ENCODE measurements at regions not wholly inside any gene's neighbourhood (a gene's known extent, or its start where the extent isn't known, plus 50 kb on each side); places are given as distances from the start of the nearest gene placed in this dataset.
"Not testable (repeated sequence)": the region's sequence is repeated elsewhere in the genome, so short reads cannot be mapped to it uniquely, and the experiment has no call there.

- DNase-seq (ENCODE audit: low read depth), result no peak
These were observed 1487.7 kb upstream of the SLC10A2 start for GRCh38 chr13:104553896-104554295.

DNA sequence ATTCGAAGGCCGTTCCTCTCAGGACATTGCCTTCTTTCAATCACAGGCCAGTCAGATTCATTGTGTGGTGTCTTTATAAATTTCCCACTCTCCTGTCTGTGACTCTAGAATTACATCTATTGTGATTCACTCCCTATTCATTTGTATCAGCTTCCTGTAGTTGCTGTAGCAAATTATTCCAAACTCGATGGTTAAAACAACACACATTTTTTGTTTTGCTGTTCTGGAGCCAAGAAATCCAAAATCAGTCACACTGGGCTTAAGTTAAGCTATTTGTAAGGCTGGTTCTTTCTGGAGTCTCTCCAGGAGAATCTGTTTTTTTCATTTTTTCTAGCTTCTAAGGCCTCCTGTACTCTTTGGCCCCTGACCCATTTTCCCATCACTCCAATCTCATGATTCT, 1487.0 kb upstream of the SLC10A2 start:
- DNase-seq (ENCODE audit: low read depth), result no peak

- DNase-seq (ENCODE audit: low read depth), result no peak
These were observed 1468.6 kb upstream of the SLC10A2 start for GRCh38 chr13:104534847-104535246.

DNA sequence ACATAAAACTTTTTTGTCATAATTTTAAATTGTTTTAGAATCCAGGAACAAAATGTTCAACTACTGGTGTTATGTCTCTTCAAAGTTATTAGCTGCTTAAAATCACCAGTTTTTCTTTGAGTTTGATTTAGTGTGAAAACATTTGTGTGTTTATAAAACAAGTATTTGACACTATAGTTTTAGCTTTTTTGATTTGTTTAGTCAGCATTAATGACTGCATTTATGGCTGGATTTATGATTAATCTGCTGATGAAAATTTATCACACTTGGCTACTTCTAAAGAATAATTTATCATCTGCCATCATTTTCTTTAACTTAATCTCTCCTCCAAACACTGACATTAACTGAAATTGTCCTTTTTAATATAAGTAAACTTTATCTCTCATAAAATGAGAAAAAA, 1465.9 kb upstream of the SLC10A2 start:
- DNase-seq (ENCODE audit: low read depth), result no peak

DNA sequence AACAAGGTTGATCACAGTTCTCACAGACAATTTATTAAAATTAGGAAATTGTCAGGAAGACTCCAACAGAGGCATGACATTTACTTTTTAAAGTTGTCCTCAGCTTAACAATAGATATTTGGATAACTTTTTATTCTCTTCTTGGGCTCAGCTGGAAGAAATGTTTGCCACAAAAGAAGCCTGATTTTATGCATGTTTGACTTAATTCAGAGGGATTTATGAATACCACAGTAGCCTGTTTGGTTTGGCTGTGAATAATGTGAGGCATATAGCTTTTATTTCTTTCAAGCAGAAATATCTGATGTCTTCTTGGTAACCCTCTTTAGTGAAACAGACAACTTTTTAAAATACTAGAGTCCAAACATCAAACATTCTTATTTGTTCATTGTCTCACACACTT, 1464.5 kb upstream of the SLC10A2 start:
- DNase-seq (ENCODE audit: low read depth), result no peak

DNA sequence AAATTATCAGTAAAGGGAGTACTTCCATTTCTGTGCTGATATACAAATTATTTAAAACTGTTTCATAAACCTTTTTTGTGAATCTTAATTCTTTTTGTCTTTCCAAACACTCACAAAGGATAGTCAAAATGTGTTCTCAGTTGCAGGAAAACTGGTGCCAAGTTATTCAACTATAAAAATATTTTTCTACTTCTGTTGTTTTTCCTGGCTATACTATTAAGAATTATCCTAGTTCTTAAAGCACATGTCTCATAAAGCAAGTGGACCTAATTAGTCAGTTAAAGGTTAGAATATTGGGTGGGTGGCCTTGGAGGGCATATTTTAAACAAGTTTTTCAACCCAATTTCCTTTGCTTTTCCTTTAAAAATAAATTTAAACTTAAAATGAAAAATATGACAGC, 1460.3 kb upstream of the SLC10A2 start:
- no peak for DNase-seq (ENCODE audit: low read depth)

- DNase-seq (ENCODE audit: low read depth), result no peak
These were observed 1459.2 kb upstream of the SLC10A2 start for GRCh38 chr13:104525467-104525866.

GRCh38 chr13:104522235-104523072, 1456.2 kb upstream of the SLC10A2 start:
- DNase-seq (ENCODE audit: low read depth), result no peak

DNA sequence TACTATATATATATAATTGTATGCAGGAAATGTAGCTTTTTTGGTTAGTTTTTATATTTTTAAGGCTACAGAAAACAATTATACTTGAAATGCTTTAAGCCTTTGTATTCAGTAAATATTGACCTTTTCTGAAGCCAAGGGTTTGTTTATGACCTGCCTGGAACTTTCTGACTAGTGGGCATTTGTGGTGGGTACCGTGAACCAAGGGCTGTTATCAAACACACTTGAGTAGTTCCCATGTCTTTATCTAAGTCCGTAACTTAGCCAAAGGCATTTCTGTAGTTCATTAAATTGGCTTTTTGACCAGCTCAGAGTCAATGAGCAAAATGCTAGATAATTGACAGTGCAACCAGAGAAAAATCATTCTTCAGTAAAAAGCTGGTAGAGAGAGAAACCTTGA, 1444.2 kb upstream of the SLC10A2 start:
- DNase-seq (ENCODE audit: low read depth), result no peak

DNA sequence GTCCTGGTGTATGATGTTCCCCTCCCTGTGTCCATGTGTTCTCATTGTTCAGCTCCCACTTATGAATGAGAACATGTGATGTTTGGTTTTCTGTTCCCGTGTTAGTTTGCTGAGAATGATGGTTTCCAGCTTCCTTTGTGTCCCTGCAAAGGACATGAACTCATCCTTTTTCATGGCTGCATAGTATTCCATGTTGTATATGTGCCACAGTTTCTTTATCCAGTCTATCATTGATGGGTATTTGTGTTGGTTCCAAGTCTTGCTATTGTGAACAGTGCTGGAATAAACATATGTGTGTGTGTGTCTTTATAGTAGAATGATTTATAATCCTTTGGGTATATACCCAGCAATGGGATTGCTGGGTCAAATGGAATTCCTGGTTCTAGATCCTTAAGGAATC, 1427.3 kb upstream of the SLC10A2 start:
- DNase-seq (ENCODE audit: low read depth), result not testable (repeated sequence)

DNA sequence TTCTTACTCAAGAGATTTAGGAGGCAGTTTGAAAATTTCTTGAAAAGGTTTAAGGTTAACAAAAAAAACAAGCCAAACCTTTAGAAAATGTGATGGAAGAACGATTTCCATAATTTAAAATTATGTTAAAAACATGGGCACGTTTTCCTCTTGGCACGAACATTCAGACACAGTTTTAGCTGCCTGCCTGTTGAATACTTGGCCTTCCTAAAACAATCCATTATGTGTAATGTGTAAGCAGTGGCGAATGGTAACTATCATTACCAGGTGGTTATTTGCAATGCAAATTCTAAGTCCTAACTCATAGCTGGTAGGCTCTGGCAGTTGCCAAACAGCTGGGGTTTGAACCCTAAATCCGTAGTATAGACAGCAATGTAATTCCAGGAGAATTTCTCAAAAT, 1425.7 kb upstream of the SLC10A2 start:
- DNase-seq (ENCODE audit: low read depth), result no peak

- DNase-seq (ENCODE audit: low read depth), result no peak
These were observed 1420.8 kb upstream of the SLC10A2 start for GRCh38 chr13:104487006-104487405.

DNA sequence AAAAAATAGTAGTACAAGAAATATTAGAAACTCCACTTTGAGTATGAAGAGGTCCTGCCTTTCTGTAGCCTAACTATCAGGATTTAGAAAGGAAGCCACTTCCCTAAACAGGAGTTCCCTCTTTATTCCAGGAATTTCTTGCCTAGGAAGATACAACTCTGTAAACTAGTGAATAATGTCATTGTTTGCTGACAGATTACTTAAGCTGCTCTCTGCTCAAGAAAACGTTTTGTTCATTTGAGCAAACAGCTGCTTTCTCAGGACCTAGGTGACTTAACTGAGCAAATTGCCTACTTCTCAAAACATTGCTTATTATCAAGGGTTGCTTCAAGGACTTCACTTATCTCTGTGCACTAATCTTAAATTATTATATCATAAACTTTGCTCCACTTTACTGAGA, 1419.4 kb upstream of the SLC10A2 start:
- DNase-seq (ENCODE audit: low read depth), result no peak

GRCh38 chr13:104483631-104484030, 1417.4 kb upstream of the SLC10A2 start:
- no peak for DNase-seq (ENCODE audit: low read depth)

GRCh38 chr13:104477261-104477660, 1411.0 kb upstream of the SLC10A2 start:
- DNase-seq (ENCODE audit: low read depth), result no peak

- no peak for DNase-seq (ENCODE audit: low read depth)
These were observed 1407.7 kb upstream of the SLC10A2 start for GRCh38 chr13:104473936-104474335.

DNA sequence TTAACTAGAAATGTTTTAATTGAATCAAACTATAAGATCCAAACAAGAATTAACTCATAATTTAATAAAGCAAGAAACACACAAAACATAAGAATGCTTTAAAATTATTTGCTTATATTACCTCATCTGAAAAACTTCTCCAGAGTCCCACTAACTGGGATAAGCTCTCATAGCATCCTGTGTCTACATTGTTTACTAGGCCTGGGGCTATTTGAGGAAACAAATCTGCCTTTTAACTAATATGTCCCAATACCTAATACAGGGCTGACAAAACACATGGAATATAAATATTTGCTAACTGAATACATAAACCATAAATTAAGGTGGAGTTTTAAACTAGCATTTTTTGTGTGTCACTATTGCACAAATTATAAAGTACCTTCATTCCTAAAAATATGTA, 1399.8 kb upstream of the SLC10A2 start:
- DNase-seq (ENCODE audit: low read depth), result no peak

DNA sequence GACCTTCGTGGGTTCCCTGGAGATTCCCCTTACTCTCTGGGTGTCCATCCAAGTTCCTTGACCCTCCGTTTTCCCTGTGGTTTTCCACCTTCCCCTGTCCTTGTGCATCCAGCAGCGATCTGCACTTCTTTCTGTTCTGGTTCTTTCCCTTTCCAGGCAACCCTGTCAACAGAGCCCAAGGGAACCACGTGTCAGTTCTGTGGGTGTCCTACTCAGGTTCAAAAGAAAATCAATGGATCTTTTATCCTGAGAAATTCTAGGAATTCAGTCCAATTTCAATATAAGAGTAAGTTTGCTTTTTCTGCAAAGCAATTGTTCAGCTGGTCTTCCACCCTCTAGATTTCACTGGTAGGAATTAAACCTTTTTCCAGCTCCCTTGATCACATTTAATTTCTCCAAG, 1394.8 kb upstream of the SLC10A2 start:
- DNase-seq (ENCODE audit: low read depth), result no peak

GRCh38 chr13:104460554-104460953, 1394.3 kb upstream of the SLC10A2 start:
- DNase-seq (ENCODE audit: low read depth), result no peak

DNA sequence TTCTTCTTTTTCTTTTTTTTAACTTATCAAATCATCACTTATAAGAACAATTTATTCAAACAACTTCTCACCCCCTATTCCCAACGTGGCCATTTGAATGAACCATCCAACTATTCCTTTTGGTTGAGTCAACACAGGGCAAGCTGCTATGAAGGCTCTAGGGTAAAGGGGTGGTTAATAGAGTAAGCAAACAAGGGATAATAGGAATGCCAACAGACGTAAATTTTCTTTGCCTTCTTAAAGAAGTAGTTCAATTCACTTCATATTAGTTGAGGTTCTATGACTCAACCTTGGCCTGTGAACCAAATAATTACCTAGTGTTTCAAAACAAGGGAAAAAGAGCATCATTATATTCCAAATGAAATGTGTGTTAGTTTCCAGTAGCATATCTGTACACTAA, 1383.8 kb upstream of the SLC10A2 start:
- no peak for DNase-seq (ENCODE audit: low read depth)

GRCh38 chr13:104447348-104447747, 1381.1 kb upstream of the SLC10A2 start:
- no peak for DNase-seq (ENCODE audit: low read depth)

GRCh38 chr13:104442536-104442935, 1376.3 kb upstream of the SLC10A2 start:
- DNase-seq (ENCODE audit: low read depth), result no peak

GRCh38 chr13:104436555-104436954, 1370.3 kb upstream of the SLC10A2 start:
- DNase-seq (ENCODE audit: low read depth), result no peak

DNA sequence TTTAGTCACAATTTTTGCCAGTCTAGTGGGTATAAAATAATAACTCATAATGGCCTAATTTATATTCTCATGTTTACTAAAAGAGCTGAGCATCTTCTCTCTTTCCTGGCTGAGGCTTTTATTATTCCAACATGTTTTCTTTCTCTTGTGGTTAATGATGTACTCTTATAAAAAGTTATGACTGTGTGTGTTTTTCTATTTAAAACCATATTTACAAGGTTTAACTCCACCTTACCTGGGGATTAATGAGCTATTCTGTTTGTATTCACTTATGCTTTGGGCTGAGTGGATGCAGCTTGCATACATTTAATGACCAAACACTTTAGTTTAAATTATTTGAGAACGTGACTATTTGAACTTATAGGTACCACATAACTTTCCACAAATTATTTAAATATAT, 1365.7 kb upstream of the SLC10A2 start:
- no peak for DNase-seq (ENCODE audit: low read depth)

Measured in activated gamma-delta T cell treated with anti-CD3 and anti-CD28 coated beads, Interleukin-2, amount 50 U/mL, for 16 hours (primary cell).